GM23248 (cell line): ENCODE measurements at regions not wholly inside any gene's neighbourhood (a gene's known extent, or its start where the extent isn't known, plus 50 kb on each side); places are given as distances from the start of the nearest gene placed in this dataset.

ENCODE experiments used
- DNase-seq: peaks from one replicate; pipeline ENCODE4 v3.0.0-alpha.2; 2015
- H2AFZ ChIP-seq: fragments of 200-600 bp; sonication (generic); 2 replicates; pipeline ENCODE4 v1.6.1; 2016; ENCODE audit warnings: antibody characterized with exemption
- H3F3A ChIP-seq: fragments of 200-600 bp; sonication (generic); 2 replicates; pipeline ENCODE4 v1.6.1; 2016; ENCODE audit warnings: mild to moderate bottlenecking, antibody characterized with exemption, mixed run types; ENCODE audit not compliant: insufficient read depth
- H3K27ac ChIP-seq: fragments of 200-600 bp; sonication (generic); 2 replicates; pipeline ENCODE4 v1.5.1; 2016; ENCODE audit warnings: mild to moderate bottlenecking
- H3K27me3 ChIP-seq: fragments of 200-600 bp; sonication (generic); replicated peaks from 2 replicates; pipeline ENCODE4 v1.6.1; 2016; ENCODE audit warnings: mild to moderate bottlenecking; ENCODE audit not compliant: insufficient read depth
- H3K36me3 ChIP-seq: fragments of 200-600 bp; sonication (generic); 2 replicates; pipeline ENCODE4 v1.6.1; 2016; ENCODE audit warnings: low read depth, mild to moderate bottlenecking
- H3K4me1 ChIP-seq: fragments of 200-600 bp; sonication (generic); 2 replicates; pipeline ENCODE4 v1.6.1; 2016; ENCODE audit warnings: mild to moderate bottlenecking; ENCODE audit not compliant: insufficient read depth
- H3K4me2 ChIP-seq: fragments of 200-600 bp; sonication (generic); one replicate; pipeline ENCODE4 v1.6.1; 2016; ENCODE audit warnings: mild to moderate bottlenecking; ENCODE audit not compliant: unreplicated experiment
- H3K4me3 ChIP-seq: fragments of 200-600 bp; sonication (generic); 2 replicates; pipeline ENCODE4 v1.5.1; 2016; ENCODE audit warnings: mild to moderate bottlenecking
- H3K79me2 ChIP-seq: fragments of 200-600 bp; sonication (generic); 2 replicates; pipeline ENCODE4 v1.6.1; 2016; ENCODE audit warnings: mild to moderate bottlenecking; ENCODE audit not compliant: insufficient read depth
- H3K9ac ChIP-seq: fragments of 200-600 bp; sonication (generic); 2 replicates; pipeline ENCODE4 v1.6.1; 2016; ENCODE audit warnings: mild to moderate bottlenecking
- H3K9me2 ChIP-seq: fragments of 200-600 bp; sonication (generic); 2 replicates; pipeline ENCODE4 v1.6.1; 2016; ENCODE audit warnings: mixed run types, mild to moderate bottlenecking, moderate library complexity; ENCODE audit not compliant: insufficient read depth
- H3K9me3 ChIP-seq: fragments of 200-600 bp; sonication (generic); one replicate; pipeline ENCODE4 v1.6.1; 2017; ENCODE audit warnings: low read depth
- H4K20me1 ChIP-seq: fragments of 200-600 bp; sonication (generic); 2 replicates; pipeline ENCODE4 v1.6.0; 2016; ENCODE audit not compliant: insufficient read depth
- EZH2 ChIP-seq: fragments of 200-600 bp; sonication (generic); IDR thresholded peaks from 2 replicates; pipeline ENCODE4 v1.6.1; 2018; ENCODE audit warnings: antibody characterized with exemption, mild to moderate bottlenecking; ENCODE audit not compliant: insufficient read depth, poor library complexity, severe bottlenecking
- EZH2phosphoT487 ChIP-seq: fragments of 200-600 bp; sonication (generic); IDR thresholded peaks from 2 replicates; pipeline ENCODE4 v1.6.1; 2018; ENCODE audit warnings: antibody characterized with exemption, moderate library complexity, mild to moderate bottlenecking, low read depth; ENCODE audit not compliant: insufficient read depth
- WGBS, 2 experiments: methylation state at CpG; one replicate each; pipeline ENCODE4 v1.1.6; 2015 to 2017; ENCODE audit warnings: low lambda C conversion rate in 2 of 2, low coverage in 1 of 2; ENCODE audit errors: missing lambda C conversion rate in 2 of 2; 5-methylcytosine and 5-hydroxymethylcytosine counted together
- in situ Hi-C: fragments of 300-500 bp; cut with MboI; formaldehyde crosslinking; loops from 2 replicates; pipeline ENCODE4 v1.15.0; 2020

- no peaks in the 10 kb centered on the region for H3K79me2 ChIP-seq
- no peaks in the 10 kb centered on the region for H3F3A ChIP-seq
- no peak overlapping the region for H3K4me2 ChIP-seq
- H4K20me1 ChIP-seq, result no peaks in the 10 kb centered on the region
- no peaks in the 10 kb centered on the region for H3K9me3 ChIP-seq
- 9 to 12% methylated on average over 5 of the region's 5 CpGs for WGBS, 2 experiments
- no peaks in the 10 kb centered on the region for H3K36me3 ChIP-seq
- H3K4me1 ChIP-seq, result no peaks in the 10 kb centered on the region
- no peaks in the 10 kb centered on the region for H3K27me3 ChIP-seq
- H3K27ac ChIP-seq, result no peak overlapping the region
- in situ Hi-C loops, result no loop called here
- H3K4me3 ChIP-seq, result no peak overlapping the region
- H3K9ac ChIP-seq, result no peak overlapping the region
- no peak for TF ChIP-seq EZH2phosphoT487
- H3K9me2 ChIP-seq, result no peaks in the 10 kb centered on the region
- DNase-seq, result no peak
- H2AFZ ChIP-seq, result no peak overlapping the region
These were observed 155.9 kb upstream of the SLC13A1 start for GRCh38 chr7:123355576-123356190.

GRCh38 chr7:123352973-123353372 is 153.2 kb upstream of the SLC13A1 start:
- H3K4me1 ChIP-seq, result no peaks in the 10 kb centered on the region
- H4K20me1 ChIP-seq, result no peaks in the 10 kb centered on the region
- DNase-seq, result no peak
- H3K27ac ChIP-seq, result no peak overlapping the region
- H3K9ac ChIP-seq, result no peak overlapping the region
- WGBS, 2 experiments, result 21 to 24% methylated on average over 2 of the region's 2 CpGs
- in situ Hi-C loops, result no loop called here
- no peaks in the 10 kb centered on the region for H3F3A ChIP-seq
- no peak overlapping the region for H3K4me3 ChIP-seq
- H3K9me2 ChIP-seq, result no peaks in the 10 kb centered on the region
- TF ChIP-seq EZH2, result no peak
- TF ChIP-seq EZH2phosphoT487, result no peak
- no peaks in the 10 kb centered on the region for H3K9me3 ChIP-seq
- no peak overlapping the region for H3K4me2 ChIP-seq
- H2AFZ ChIP-seq, result no peak overlapping the region
- no peaks in the 10 kb centered on the region for H3K27me3 ChIP-seq
- no peaks in the 10 kb centered on the region for H3K79me2 ChIP-seq
- no peaks in the 10 kb centered on the region for H3K36me3 ChIP-seq

- TF ChIP-seq EZH2 (no peak), EZH2phosphoT487 (no peak)
- no peaks in the 10 kb centered on the region for H3K9me2 ChIP-seq
- no peak overlapping the region for H3K4me2 ChIP-seq
- H3K9ac ChIP-seq, result no peak overlapping the region
- no peak overlapping the region for H2AFZ ChIP-seq
- H3K27ac ChIP-seq, result no peak overlapping the region
- H3K79me2 ChIP-seq, result no peaks in the 10 kb centered on the region
- 19 to 24% methylated on average over 7 of the region's 7 CpGs for WGBS, 2 experiments
- in situ Hi-C loops, result no loop called here
- H3K27me3 ChIP-seq, result no peaks in the 10 kb centered on the region
- no peaks in the 10 kb centered on the region for H3K9me3 ChIP-seq
- peak; percentile 2 for DNase-seq
- H3K36me3 ChIP-seq, result no peaks in the 10 kb centered on the region
- H3F3A ChIP-seq, result no peaks in the 10 kb centered on the region
- H4K20me1 ChIP-seq, result no peaks in the 10 kb centered on the region
- H3K4me3 ChIP-seq, result no peak overlapping the region
- no peaks in the 10 kb centered on the region for H3K4me1 ChIP-seq
These were observed 152.0 kb upstream of the SLC13A1 start for GRCh38 chr7:123351516-123352505.

- H3K79me2 ChIP-seq, result no peaks in the 10 kb centered on the region
- TF ChIP-seq EZH2phosphoT487 (no peak), EZH2 (no peak)
- no peak overlapping the region for H3K27ac ChIP-seq
- in situ Hi-C loops, result no loop called here
- no peaks in the 10 kb centered on the region for H3K9me3 ChIP-seq
- no peaks in the 10 kb centered on the region for H3K4me1 ChIP-seq
- H3K4me3 ChIP-seq, result no peak overlapping the region
- WGBS, 2 experiments, result 11 to 12% methylated on average over 3 of the region's 3 CpGs
- H3K9ac ChIP-seq, result no peak overlapping the region
- H3K9me2 ChIP-seq, result no peaks in the 10 kb centered on the region
- H2AFZ ChIP-seq, result no peak overlapping the region
- DNase-seq, result no peak
- H3K36me3 ChIP-seq, result no peaks in the 10 kb centered on the region
- no peak overlapping the region for H3K4me2 ChIP-seq
- H3F3A ChIP-seq, result no peaks in the 10 kb centered on the region
- no peaks in the 10 kb centered on the region for H3K27me3 ChIP-seq
- H4K20me1 ChIP-seq, result no peaks in the 10 kb centered on the region
These were observed 151.3 kb upstream of the SLC13A1 start for GRCh38 chr7:123351027-123351426.
